GM18520 (cell line): ENCODE measurements at regions not wholly inside any gene's neighbourhood (a gene's known extent, or its start where the extent isn't known, plus 50 kb on each side); places are given as distances from the start of the nearest gene placed in this dataset.
"Not testable (repeated sequence)": the region's sequence is repeated elsewhere in the genome, so short reads cannot be mapped to it uniquely, and the experiment has no call there.

Experiments
- ATAC-seq: cut with Tn5 transposase; IDR thresholded peaks from one replicate; pipeline ENCODE4 v1.9.1; 2021; ENCODE audit not compliant: unreplicated experiment

DNA sequence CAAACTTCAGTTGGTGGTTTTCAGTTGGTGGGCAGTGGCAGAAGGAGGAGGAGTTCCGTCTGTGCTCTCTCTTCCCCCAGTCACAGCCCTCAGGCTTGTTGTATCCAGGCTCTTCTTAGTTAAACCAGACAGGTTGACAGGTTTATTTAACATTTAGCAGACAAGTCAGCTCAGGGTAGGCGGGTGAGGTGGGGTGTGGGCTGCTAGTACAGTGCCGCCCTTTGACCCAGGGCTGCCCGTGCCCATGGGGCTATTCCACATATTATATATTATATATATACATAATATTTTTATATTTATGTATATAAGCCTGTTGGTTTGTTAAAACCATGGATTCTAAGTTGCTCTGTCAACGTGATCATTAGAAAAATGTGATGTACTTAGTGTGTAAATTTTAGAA is 1740.6 kb upstream of the DEFB115 start:
- ATAC-seq, result not testable (repeated sequence)

DNA sequence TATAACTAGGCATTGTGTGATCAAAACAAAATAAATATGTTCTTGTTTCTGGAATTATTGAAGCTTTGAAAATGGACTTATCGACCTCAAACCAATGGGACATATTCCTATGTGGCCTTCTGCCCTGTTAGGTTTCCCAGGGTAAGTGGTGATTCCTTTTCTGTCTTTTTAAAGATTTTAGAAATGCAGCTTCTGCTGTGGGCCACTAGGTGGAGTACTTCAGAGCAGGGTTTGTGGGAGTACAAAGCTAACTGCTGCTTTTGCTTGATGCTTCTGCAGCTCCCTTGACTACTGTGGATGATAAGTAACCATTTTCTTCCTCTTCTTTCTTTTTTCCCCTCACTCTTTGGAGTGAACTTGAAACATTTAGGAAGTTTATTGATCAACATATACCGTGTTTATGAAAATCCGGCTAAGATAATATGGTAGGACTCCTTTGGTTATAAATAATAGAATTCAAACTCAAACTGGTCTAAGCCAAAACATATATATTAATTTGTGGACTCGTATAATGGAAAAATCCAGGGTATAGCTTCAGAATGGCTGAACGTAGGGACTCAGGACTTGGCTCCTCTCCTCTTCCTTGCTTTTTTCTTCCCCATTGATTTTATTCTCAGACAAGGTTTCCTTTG is 1737.7 kb upstream of the DEFB115 start:
- ATAC-seq, result not testable (repeated sequence)

DNA sequence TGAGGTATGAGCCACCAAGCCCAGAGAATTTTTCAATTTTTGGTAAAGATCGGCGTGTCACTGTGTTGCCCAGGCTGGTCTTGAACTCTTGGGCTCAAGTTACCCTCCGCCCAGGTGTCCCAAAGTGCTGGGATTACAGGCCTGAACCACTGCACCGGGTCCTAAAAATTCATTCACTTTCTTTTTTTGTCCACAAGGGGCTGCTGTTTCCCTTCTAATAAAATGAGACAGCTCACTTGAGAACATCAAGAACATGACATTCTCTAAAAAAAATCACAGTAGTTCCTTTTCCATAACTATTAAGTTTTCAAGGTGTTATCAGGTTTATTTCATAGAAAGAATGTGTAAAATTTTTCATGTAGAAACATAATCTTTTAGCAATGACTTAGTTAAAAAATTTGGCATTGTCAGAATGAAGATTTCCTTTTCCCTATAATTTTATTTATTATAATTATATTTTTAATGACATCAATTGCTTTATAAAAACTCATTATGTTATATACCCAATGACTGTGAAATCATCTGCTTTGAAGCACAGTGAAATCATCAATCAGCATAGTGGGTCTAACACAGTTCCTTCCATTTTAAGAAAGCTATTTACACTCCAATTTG is 1723.8 kb upstream of the DEFB115 start:
- ATAC-seq, result not testable (repeated sequence)

DNA sequence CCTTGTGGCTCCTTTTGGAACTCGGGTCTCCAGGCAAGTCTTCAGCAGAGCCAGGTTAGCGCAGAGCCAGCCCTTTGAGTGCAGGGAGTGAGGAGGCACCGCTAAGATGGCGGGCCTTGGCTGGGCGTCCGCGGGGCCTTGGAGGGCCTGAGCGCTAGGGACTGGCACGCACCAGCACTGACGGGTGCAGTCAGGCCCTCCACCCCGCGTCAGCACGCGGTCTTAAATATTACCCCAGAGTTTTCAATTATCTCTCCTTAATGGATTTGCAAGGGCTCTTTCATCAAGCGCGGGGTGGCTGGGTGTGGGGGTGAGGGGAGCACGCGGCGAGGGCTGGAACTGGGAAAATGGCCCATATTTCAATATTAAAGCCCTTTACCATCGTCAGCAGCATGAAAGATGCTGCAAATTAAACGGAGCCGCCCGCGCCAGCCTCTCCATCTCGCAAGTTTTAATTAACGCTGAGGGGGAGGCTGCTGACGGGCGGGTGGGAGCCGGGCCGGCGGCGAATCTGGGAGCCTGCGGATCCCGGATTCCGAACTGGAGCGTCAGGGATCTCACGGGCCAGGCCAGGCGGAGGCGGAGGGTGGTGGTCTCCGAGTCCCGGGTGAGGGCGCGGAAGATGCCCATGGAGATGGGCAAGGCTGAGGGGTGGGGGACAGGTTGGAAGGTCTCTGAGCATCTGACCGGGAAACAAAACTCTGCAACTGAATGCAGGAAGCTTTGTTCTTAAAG is 1690.4 kb upstream of the DEFB115 start:
- ATAC-seq, result not testable (repeated sequence)

DNA sequence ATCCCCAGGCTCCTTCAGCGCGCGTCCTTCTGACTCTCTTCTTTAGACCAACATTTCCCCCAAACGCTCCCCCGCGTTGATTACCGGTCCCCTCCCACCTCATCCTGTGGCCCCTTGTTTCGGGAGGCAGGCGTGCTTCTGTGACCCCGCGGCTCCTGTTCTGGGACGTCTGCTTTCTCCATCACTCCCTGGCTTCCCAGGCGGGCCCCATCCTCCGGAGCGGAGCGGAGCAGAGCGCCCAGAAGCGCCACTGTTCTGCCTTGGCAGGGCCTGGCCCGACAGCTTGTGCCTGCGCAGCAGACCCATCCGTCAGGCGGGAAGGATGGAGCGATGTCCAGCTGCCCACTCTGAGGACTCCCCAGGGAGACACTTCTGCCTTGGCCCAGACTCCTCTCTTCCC is 1689.8 kb upstream of the DEFB115 start:
- ATAC-seq, result not testable (repeated sequence)

DNA sequence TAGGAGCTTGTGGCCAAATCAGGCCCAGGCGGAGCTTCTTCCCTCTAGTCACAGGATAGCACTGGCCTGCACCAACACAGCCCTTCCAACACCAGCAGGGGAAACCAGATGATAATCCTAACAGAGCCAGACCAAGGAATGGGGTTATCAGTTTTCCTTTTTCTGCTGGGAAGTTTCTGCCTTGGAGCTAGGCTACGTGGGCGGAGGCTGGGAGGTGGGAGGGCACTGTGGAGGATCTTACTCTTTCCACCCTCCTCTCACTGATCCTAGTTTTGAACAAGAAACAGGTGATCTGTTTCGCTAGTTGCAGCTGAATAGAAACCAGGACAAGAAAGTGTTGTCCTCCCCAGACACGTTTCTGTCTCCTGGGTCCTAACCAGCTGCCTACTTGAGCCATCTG is 1687.3 kb upstream of the DEFB115 start:
- ATAC-seq, result not testable (repeated sequence)

DNA sequence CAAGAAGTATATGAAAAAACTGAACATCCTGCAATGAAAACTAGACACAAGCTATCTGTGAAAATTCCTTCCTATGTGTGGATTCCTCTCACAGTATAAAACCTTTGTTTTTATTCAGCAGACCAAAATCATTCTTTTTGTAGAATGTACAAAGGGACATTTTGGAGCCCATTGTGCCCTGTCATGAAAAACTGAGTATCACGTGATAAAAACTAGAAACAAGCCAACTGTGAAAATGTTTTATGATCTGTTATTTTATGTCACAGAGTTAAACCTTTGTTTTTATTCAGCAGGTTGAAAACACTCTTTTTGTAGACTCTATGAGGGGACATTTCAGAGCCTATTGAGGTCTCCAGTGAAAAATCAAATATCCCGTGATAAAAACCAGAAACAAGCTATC is 1667.9 kb upstream of the DEFB115 start:
- not testable (repeated sequence) for ATAC-seq

DNA sequence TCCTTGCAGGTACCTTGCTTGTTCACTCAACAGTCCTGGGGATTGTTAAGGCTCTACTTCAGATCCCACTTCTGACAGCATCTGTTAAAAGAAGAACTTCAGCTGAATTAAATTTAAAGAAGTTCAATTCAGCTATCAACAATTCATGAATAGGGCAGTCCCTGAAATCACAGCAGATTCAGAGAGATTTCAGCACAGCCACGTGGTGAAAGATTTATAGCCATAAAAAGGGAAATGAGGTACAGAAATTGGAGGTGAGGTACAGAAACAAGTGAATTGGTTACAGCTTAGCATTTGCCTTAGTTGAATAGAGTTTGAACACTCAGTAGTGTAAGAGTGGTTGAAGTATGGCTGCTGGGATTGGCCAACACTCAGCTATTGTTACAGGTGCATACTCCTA is 1653.3 kb upstream of the DEFB115 start:
- not testable (repeated sequence) for ATAC-seq

DNA sequence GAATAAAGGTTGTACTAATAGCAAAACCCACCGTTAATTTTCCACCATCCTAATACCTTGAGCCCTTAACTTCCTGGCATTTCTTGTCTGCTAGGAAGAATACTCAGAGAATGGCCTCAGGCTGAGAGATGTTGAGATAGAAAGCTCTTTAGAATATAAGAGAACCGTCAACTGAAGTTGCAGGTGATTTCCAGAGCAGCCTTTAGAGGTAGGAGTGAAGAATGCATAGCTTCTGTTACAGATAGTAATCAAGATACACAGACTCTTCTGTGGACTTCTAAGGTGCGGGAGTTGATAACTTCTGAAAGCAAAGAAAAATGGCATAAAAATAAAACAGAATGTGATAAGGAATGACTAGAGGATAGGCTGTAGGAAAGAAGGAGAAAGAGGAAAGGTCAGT is 1651.3 kb upstream of the DEFB115 start:
- not testable (repeated sequence) for ATAC-seq

DNA sequence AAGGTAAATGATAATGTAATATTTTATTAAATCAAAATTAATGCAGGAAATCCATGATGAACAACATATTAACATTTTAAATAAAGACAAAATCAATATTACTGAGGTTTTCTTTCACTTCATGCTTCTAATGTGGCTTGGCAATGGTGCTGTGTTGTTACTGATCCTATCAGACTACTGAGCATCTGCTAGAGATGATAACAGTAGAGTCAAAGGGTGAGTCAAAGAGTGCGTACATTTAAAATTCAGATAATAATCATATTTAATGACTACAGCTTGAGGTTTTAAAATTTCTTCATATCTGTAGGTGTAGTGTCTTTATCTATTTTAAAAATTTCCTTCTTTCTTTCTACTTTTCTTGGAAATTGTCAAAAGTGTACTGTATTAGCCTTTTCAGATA is 1628.1 kb upstream of the DEFB115 start:
- not testable (repeated sequence) for ATAC-seq
